ENCODE measurements at regions not wholly inside any gene's neighbourhood (a gene's known extent, or its start where the extent isn't known, plus 50 kb on each side); places are given as distances from the start of the nearest gene placed in this dataset.
A peak's percentile ranks its signal among the peaks of the same experiment; 100 is the strongest.
"Not testable (repeated sequence)": the region's sequence is repeated elsewhere in the genome, so short reads cannot be mapped to it uniquely, and the experiment has no call there.

GRCh38 chr12:66776974-66777373 is 98.1 kb upstream of the GRIP1 start:
- DNase-seq, result no peak

- DNase-seq, result no peak
Measured at GRCh38 chr12:66779466-66779865, 100.6 kb upstream of the GRIP1 start.

GRCh38 chr12:66786531-66787308 is 107.8 kb upstream of the GRIP1 start:
- DNase-seq, result no peak

- DNase-seq, result no peak
Measured at GRCh38 chr12:66799551-66799950, 120.7 kb upstream of the GRIP1 start.

- DNase-seq, result no peak
Measured at GRCh38 chr12:66800046-66800445, 121.2 kb upstream of the GRIP1 start.

- DNase-seq, result peak; percentile 27
Measured at GRCh38 chr12:66803930-66804329, 125.1 kb upstream of the GRIP1 start.

- DNase-seq, result peak; percentile 72
Measured at GRCh38 chr12:66804563-66804974, 125.7 kb upstream of the GRIP1 start.

GRCh38 chr12:66808606-66809005 is 129.7 kb upstream of the GRIP1 start:
- no peak for DNase-seq

- DNase-seq, result peak; percentile 75
Measured at GRCh38 chr12:66813137-66813892, 134.4 kb upstream of the GRIP1 start.

GRCh38 chr12:66819587-66819986 is 140.7 kb upstream of the GRIP1 start:
- DNase-seq, result no peak

- no peak for DNase-seq
Measured at GRCh38 chr12:66822961-66823360, 144.1 kb upstream of the GRIP1 start.

GRCh38 chr12:66823857-66824570 is 145.1 kb upstream of the GRIP1 start:
- DNase-seq, result peak; percentile 23

- DNase-seq, result not testable (repeated sequence)
Measured at GRCh38 chr12:66825921-66826320, 147.0 kb upstream of the GRIP1 start.

GRCh38 chr12:66829660-66830325 is 150.9 kb upstream of the GRIP1 start:
- no peak for DNase-seq

- no peak for DNase-seq
Measured at GRCh38 chr12:66831495-66831894, 152.6 kb upstream of the GRIP1 start.

- no peak for DNase-seq
Measured at GRCh38 chr12:66832997-66833396, 154.1 kb upstream of the GRIP1 start.

- DNase-seq, result no peak
Measured at GRCh38 chr12:66836623-66837310, 157.9 kb upstream of the GRIP1 start.

GRCh38 chr12:66837311-66837627 is 158.4 kb upstream of the GRIP1 start:
- no peak for DNase-seq

- DNase-seq, result no peak
Measured at GRCh38 chr12:66838366-66838765, 159.5 kb upstream of the GRIP1 start.

- DNase-seq, result no peak
Measured at GRCh38 chr12:66848967-66849366, 170.1 kb upstream of the GRIP1 start.

- no peak for DNase-seq
Measured at GRCh38 chr12:66851134-66851533, 172.3 kb upstream of the GRIP1 start.

- DNase-seq, result no peak
Measured at GRCh38 chr12:66852091-66852490, 173.2 kb upstream of the GRIP1 start.

- no peak for DNase-seq
Measured at GRCh38 chr12:66852765-66853164, 173.9 kb upstream of the GRIP1 start.
